ENCODE measurements at regions not wholly inside any gene's neighbourhood (a gene's known extent, or its start where the extent isn't known, plus 50 kb on each side); places are given as distances from the start of the nearest gene placed in this dataset.

DNA sequence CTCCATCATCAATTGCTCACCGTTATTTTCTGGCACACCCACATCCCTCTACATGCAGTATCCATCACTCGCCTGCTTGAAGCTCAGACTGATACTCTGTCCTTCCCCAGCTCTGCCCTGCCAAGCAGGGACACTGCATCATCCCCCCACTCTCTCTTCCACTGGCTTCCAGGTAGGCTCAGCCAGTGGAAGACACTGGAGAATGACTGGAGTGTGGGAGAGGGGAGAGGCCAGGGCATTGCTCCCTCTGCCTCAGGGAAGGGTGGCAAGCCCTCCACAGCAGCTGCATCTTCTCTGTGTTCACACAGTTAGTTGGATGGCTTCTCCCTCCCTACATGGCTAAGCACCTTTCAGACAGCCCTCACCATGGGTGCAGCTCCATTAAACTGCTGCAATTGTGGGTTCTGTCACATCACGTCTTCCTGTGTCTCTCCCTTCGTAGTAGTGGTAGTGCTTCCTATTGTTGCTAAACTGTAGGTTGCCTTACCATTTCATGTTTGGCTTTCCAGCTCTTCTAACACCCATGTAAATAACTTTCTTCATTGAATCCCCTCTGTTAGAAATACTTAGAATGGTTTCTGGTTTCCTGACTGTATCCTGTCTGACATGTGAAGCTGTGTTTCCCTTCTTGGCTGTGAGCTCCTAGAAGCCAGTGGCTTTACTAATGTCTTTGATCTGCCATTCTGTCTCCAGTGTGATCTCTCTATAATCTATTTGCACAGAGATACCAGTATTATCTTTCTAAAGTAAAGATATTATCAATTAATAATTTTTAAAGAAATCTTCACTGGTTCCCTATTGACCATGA, 483.7 kb upstream of the LRRN3 start:
- Histone ChIP-seq H3K36me3 (ENCODE audit: low read depth) (no peaks in the 10 kb centered on the region), H3K4me1 (ENCODE audit: insufficient read depth) (no peaks in the 10 kb centered on the region), H3K9ac (no peak overlapping the region), H3K9me2 (ENCODE audit: insufficient read depth) (no peaks in the 10 kb centered on the region), H3K79me2 (ENCODE audit: insufficient read depth) (no peaks in the 10 kb centered on the region), H4K20me1 (ENCODE audit: insufficient read depth) (no peaks in the 10 kb centered on the region), H3K9me3 (ENCODE audit: low read depth) (no peaks in the 10 kb centered on the region), H3K27ac (no peak overlapping the region), H3K4me2 (ENCODE audit: unreplicated experiment) (no peak overlapping the region), H3F3A (ENCODE audit: insufficient read depth) (no peaks in the 10 kb centered on the region), H3K27me3 (replicated peaks; ENCODE audit: insufficient read depth) (no peaks in the 10 kb centered on the region), H3K4me3 (no peak overlapping the region), H2AFZ (no peak overlapping the region)
- no peak for DNase-seq
- in situ Hi-C loops (cut with MboI): no loop called here
- TF ChIP-seq EZH2phosphoT487 (IDR thresholded peaks at IDR 0.05; ENCODE audit: insufficient read depth, low read depth) (no peak), EZH2 (IDR thresholded peaks at IDR 0.05; ENCODE audit: insufficient read depth, poor library complexity, severe bottlenecking) (no peak)
- 40% methylated on average over 4 of the region's 4 CpGs for WGBS, 2 experiments (ENCODE audit: low coverage in 1 of 2, low lambda C conversion rate in 2 of 2, missing lambda C conversion rate in 2 of 2)

DNA sequence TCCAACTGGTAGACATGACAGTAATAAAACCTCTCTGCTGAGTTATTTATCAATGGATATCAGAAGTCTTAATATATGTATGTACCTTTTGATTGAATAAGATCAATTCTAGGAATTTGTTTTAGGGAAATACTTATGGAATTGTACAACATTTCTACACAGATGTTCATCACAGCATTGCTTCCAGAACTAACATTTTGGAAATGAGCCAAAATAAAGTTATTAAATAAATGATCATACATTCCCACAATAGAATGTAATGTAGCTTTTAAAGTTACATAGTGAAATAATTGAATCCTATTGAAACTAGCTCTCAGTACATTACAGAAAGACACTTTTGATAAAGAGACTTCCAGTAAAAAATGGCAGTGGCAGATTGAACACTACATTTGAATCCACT, 481.6 kb upstream of the LRRN3 start:
- Histone ChIP-seq H3K9ac (no peak overlapping the region), H2AFZ (no peak overlapping the region), H3K27me3 (replicated peaks; ENCODE audit: insufficient read depth) (no peaks in the 10 kb centered on the region), H4K20me1 (ENCODE audit: insufficient read depth) (no peaks in the 10 kb centered on the region), H3K36me3 (ENCODE audit: low read depth) (no peaks in the 10 kb centered on the region), H3K4me1 (ENCODE audit: insufficient read depth) (no peaks in the 10 kb centered on the region), H3K79me2 (ENCODE audit: insufficient read depth) (no peaks in the 10 kb centered on the region), H3K4me3 (no peak overlapping the region), H3K9me2 (ENCODE audit: insufficient read depth) (no peaks in the 10 kb centered on the region), H3F3A (ENCODE audit: insufficient read depth) (no peaks in the 10 kb centered on the region), H3K4me2 (ENCODE audit: unreplicated experiment) (no peak overlapping the region), H3K27ac (no peak overlapping the region), H3K9me3 (ENCODE audit: low read depth) (no peaks in the 10 kb centered on the region)
- in situ Hi-C loops (cut with MboI): no loop called here
- TF ChIP-seq EZH2 (IDR thresholded peaks at IDR 0.05; ENCODE audit: insufficient read depth, poor library complexity, severe bottlenecking): no peak
- no peak for TF ChIP-seq EZH2phosphoT487 (IDR thresholded peaks at IDR 0.05; ENCODE audit: insufficient read depth, low read depth)
- DNase-seq: no peak

DNA sequence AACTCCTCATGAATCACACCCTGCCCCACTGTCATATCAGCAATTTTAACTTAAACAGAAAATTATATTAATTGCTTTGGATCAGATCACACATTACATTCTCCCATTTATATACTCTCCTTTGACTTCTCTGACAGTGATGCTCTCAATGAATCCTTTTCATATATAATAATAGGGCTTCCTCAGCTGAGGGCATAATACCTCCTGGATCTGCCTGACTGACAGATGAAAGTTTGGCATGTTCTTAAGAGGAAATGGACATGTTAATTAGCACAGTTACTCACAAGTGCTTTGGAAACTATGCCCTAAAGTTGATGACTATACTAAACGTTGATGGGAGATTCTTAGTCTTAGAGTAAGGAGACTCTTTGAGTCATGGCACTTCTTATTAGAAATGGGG, 478.2 kb upstream of the LRRN3 start:
- no peak overlapping the region for H3K27ac ChIP-seq
- H2AFZ ChIP-seq: no peak overlapping the region
- H3K9me3 ChIP-seq (ENCODE audit: low read depth): no peaks in the 10 kb centered on the region
- no peaks in the 10 kb centered on the region for H3K36me3 ChIP-seq (ENCODE audit: low read depth)
- H3K79me2 ChIP-seq (ENCODE audit: insufficient read depth): no peaks in the 10 kb centered on the region
- in situ Hi-C loops (cut with MboI): no loop called here
- WGBS, 2 experiments (ENCODE audit: low coverage in 1 of 2, low lambda C conversion rate in 2 of 2, missing lambda C conversion rate in 2 of 2): 0 to 14% methylated on average over 1 of the region's 1 CpG
- no peaks in the 10 kb centered on the region for H3K27me3 ChIP-seq (replicated peaks; ENCODE audit: insufficient read depth)
- H3K4me2 ChIP-seq (ENCODE audit: unreplicated experiment): no peak overlapping the region
- no peaks in the 10 kb centered on the region for H4K20me1 ChIP-seq (ENCODE audit: insufficient read depth)
- H3K9me2 ChIP-seq (ENCODE audit: insufficient read depth): no peaks in the 10 kb centered on the region
- no peaks in the 10 kb centered on the region for H3K4me1 ChIP-seq (ENCODE audit: insufficient read depth)
- no peak for TF ChIP-seq EZH2phosphoT487 (IDR thresholded peaks at IDR 0.05; ENCODE audit: insufficient read depth, low read depth)
- TF ChIP-seq EZH2 (IDR thresholded peaks at IDR 0.05; ENCODE audit: insufficient read depth, poor library complexity, severe bottlenecking): no peak
- DNase-seq: no peak
- H3K9ac ChIP-seq: no peak overlapping the region
- H3K4me3 ChIP-seq: no peak overlapping the region
- H3F3A ChIP-seq (ENCODE audit: insufficient read depth): no peaks in the 10 kb centered on the region
